HG02938 (cell line): ENCODE measurements at regions not wholly inside any gene's neighbourhood (a gene's known extent, or its start where the extent isn't known, plus 50 kb on each side); places are given as distances from the start of the nearest gene placed in this dataset.
"Not testable (repeated sequence)": the region's sequence is repeated elsewhere in the genome, so short reads cannot be mapped to it uniquely, and the experiment has no call there.

Experiments
- ATAC-seq: cut with Tn5 transposase; IDR thresholded peaks from one replicate; pipeline ENCODE4 v1.9.1; 2021; ENCODE audit warnings: mild to moderate bottlenecking, moderate library complexity; ENCODE audit not compliant: unreplicated experiment

DNA sequence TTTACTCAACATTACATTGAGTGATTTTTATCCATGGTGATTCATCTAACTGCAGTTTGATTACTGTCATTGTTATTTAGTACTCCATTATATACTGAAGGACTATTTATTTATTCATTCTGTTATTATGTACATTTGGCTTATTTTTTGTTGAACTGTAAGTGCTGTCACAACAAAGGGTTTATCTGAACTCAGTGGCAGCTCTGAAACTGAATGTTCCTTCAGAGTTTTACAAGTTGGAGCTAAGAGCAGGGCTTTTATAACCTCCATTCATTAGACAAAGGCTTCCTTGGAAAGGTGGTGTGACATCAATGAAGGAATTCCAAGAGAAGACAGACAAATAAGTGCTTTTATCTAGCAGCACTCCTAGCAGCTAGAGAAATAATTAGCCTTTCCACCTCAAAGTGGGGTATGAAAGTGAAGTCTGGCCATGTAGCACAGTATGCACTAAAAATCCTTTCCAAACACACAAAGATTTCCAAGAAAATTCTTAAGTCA, 83.3 kb upstream of the GORAB start:
- no peak for ATAC-seq

DNA sequence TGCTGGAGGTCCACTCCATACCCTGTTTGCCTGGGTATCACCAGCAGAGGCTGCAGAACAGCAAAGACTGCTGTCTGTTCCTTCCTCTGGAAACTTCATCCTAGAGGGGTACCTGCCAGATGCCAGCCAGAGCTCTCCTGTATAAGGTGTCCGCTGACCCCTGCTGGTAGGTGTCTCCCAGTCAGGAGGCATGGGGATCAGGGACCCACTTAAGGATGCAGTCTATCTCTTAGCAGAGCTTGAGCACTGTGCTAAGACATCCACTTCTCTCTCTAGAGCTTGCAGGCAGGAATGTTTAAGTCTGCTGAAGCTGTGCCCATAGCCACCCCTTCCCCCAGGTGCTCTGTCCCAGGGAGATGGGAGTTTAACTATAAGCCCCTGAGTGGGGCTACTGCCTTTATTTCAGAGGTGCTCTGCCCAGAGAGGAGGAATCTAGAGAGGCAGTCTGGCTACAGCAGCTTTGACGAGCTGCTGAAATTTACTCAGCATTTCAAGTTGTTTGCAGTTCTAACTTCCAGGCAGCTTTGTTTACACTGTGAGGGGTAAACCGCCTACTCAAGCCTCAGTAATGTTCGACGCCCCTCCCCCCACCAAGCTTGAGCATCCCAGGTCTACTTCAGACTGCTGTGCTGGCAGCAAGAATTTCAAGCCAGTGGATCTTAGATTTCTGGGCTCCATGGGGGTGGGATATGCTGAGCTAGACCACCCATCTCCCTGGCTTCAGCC, 74.5 kb upstream of the GORAB start:
- not testable (repeated sequence) for ATAC-seq

DNA sequence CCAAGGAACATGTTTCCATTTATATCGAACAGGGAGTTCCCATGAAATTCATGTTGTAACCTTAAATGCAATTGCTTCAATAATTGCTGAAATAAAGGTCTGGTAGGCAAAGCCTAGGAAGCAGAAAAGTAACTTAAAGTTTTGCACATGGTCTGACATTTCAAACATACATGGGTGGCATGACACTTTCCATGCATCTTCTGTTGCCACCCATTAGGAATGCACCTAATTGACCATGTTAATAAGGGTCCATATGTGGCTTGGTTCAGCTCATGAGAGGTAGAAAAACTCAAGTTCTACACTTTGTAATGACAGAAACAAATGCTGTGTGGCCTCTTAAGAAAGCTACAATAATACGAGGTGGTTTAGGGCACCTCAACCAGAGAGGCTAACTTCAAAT, 72.0 kb upstream of the GORAB start:
- no peak for ATAC-seq

DNA sequence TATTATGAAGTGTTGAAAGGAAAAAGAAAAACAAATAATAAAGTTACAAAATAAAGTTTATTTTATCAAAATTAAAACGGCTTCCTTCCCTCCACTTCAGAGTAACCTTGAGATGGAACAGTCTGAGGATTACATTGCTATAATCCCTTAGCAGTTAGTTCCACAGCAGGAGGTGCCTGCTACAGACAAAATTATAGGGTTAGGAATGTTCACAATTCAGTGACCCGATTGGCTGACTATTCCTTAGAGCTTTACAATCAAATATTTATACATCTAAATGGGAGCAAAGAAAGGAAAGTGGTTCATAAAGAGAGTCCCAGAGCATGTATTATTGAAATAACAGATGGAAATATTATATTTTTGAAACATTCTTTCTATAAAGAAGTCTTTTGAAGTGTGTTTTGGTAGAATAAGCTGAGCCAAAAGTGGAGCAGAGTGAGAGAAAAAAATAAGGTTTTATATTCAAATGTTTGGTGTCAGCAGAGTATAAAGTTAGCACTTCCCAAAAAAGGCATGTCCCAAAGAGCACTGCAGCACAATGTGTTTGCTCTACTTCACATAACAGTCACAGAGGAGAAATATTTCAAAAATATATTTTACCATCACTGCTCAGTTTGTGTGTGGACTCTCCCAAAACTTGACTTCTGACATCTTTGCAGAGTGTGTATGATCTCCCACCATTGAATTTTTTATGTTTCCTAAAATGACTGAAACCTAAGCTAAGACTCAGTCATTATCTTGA, 71.4 kb upstream of the GORAB start:
- ATAC-seq: no peak

DNA sequence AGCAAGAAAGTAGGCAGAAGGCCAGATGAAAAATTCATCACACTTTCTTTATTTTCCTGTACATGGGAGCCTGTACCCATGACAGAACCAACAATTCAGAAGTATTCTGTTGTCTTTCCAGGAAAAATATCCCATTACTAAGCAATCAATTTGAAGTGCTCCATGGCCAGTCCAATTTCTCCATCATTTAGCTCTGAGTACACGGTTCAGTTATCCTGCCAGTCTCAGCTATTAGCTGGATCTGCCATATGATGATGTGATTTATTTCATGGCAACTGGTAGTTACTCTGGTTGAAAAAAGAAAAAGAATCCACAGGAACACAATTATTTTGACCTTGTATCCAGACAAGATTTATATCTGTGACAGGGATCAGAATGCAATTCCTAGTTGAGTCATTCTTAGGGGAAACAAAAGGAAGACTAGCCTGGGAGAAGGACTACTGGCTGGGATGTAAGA, 70.6 kb upstream of the GORAB start:
- no peak for ATAC-seq

DNA sequence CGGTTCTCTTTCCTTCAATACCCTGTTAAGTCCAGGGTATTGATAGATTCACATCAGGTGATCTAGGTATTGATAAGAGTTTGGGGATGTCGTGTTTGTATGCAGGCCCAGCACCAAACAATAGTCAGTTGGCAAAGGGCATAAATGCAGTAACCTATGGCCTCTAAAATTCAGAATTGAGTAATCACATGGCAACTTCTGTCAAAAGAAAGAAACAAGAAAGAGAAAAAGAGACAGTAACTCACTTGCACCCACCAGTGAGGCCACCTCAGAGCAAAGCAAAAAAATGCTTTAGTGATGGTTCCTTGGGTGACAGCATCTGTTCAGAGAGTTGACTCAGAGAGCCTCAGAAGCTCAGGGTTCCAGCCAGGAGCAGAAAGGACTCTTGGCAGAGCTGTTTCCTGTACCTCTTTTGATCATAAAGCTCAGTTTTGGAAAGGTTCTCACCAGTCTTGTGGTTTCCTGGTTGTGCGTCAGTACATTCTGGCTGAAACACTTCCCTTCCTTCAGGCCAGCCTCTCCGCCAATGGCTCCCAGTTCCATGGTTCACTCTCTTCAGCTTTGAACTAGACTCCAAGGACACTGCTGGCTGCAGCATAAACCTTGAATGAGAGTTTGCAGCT, 70.1 kb upstream of the GORAB start:
- ATAC-seq: no peak

DNA sequence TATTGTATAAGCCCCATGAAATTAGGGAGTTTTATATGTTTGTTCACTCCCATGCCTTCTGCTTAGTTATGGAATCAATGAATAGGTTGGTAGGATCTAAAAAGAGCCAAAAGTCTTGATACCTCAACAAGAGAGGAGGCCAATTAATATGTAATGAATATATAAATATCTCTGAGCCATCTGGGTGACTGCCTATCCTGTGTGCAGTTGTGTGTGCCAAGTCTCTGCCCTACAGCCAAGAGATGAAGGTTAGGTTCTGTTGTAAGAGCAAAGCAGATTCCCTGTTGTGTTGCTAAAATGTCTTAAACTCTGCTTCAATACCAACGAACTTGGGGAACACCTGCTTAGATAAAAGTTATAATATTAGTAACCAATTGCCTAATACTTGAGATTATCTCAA, 61.8 kb upstream of the GORAB start:
- ATAC-seq: no peak

DNA sequence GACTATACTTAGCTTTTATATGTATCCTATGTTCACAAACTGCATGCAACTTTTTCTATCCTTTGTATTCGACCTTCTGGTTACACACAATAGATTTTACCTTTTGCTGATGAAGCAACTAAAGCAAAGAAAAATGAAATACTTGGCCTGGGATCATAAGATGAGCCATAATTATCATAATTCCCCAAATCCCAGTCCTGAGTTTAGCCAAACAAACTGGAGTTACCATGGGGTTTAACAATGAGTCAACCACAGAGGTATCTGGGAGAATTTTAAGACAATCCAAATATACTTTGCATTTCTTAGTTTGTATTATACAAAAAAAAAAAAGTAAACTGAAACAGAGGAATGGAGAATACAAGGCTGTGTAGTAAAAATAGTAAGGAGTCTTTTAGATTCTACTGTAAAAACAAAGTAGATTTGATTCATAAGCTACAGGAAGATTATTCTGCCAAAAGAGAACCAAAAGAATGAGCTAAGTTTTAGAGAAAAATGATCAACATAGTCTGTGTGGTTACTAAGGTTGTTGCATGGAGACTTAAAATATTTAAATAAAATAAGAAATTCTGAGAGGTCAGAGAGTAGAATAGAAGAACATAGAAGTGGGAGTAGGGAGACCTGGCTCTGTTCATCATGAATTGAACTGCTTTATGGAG, 60.4 kb upstream of the GORAB start:
- ATAC-seq: no peak

DNA sequence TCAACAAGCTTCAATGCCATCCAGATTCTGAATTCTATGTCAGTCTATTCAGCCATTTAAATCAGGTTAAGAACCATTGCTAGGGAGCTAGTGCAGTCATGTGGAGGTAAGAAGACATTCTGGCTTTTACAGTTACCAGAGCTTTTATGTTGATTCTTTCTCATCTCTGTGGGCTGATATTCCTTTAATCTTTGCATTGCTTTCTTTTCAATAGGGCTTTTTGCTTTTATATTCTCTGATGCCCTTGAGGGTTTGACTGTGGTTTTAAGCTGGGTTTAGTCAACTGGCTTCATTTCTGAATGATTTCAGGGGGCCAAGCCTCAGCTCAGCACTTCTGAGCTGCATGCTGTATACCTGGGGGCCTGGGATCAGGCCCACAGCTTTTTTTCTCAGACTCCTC, 51.0 kb upstream of the GORAB start:
- ATAC-seq: no peak
